ENCODE measurements at regions not wholly inside any gene's neighbourhood (a gene's known extent, or its start where the extent isn't known, plus 50 kb on each side); places are given as distances from the start of the nearest gene placed in this dataset.

- no peak for TF ChIP-seq POLR2AphosphoS5 (IDR thresholded peaks at IDR 0.05; ENCODE audit: low read depth, low read length)
- TF ChIP-seq, protein P1, sequence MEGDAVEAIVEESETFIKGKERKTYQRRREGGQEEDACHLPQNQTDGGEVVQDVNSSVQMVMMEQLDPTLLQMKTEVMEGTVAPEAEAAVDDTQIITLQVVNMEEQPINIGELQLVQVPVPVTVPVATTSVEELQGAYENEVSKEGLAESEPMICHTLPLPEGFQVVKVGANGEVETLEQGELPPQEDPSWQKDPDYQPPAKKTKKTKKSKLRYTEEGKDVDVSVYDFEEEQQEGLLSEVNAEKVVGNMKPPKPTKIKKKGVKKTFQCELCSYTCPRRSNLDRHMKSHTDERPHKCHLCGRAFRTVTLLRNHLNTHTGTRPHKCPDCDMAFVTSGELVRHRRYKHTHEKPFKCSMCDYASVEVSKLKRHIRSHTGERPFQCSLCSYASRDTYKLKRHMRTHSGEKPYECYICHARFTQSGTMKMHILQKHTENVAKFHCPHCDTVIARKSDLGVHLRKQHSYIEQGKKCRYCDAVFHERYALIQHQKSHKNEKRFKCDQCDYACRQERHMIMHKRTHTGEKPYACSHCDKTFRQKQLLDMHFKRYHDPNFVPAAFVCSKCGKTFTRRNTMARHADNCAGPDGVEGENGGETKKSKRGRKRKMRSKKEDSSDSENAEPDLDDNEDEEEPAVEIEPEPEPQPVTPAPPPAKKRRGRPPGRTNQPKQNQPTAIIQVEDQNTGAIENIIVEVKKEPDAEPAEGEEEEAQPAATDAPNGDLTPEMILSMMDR (IDR thresholded peaks at IDR 0.05), result no peak
These were observed 1112.3 kb downstream of the DSC3 start for GRCh38 chr18:29930231-29930630.

Measured in Panc1 (cell line).